CD4-positive, CD25-positive, alpha-beta regulatory T cell (primary cell): ENCODE measurements at regions not wholly inside any gene's neighbourhood (a gene's known extent, or its start where the extent isn't known, plus 50 kb on each side); places are given as distances from the start of the nearest gene placed in this dataset.

Experiments used
- ATAC-seq, 2 donors: fragments of 150-1000 bp; cut with Tn5 transposase; one replicate each; pipeline ENCODE4 v1.10.0; 2021; ENCODE audit warnings: low read depth in 2 of 2, moderate number of reproducible peaks in 2 of 2, moderate library complexity in 1 of 2
- DNase-seq, 3 donors: peaks; one replicate each; pipeline versions ENCODE4 v3.0.0 to v3.0.0-alpha.2; 2012 to 2022; ENCODE audit warnings: mixed read lengths in 1 of 3
- H3K27ac ChIP-seq: one replicate; pipeline ENCODE4 v1.7.0; 2013; ENCODE audit warnings: mild to moderate bottlenecking, low read length; ENCODE audit not compliant: insufficient read depth, poor library complexity, severe bottlenecking
- H3K27me3 ChIP-seq: one replicate; pipeline ENCODE4 v1.7.0; 2013; ENCODE audit warnings: low read length; ENCODE audit not compliant: control insufficient read depth, insufficient read depth
- H3K36me3 ChIP-seq: one replicate; pipeline ENCODE4 v1.7.0; 2013; ENCODE audit warnings: mild to moderate bottlenecking, low read length, moderate library complexity; ENCODE audit not compliant: control insufficient read depth, insufficient read depth
- H3K4me1 ChIP-seq: 2 replicates; pipeline ENCODE4 v1.7.0; 2013; ENCODE audit warnings: mild to moderate bottlenecking, low read length; ENCODE audit not compliant: insufficient read depth, control insufficient read depth, poor library complexity, severe bottlenecking
- H3K4me3 ChIP-seq: one replicate; pipeline ENCODE4 v1.7.0; 2013; ENCODE audit warnings: low read depth, mild to moderate bottlenecking, low read length, moderate library complexity
- H3K9me3 ChIP-seq, 2 experiments: 1 replicate in 1 of 2; 2 replicates in 1 of 2; pipeline ENCODE4 v1.7.0; 2013; ENCODE audit warnings: low read length in 2 of 2, mild to moderate bottlenecking in 1 of 2, moderate library complexity in 1 of 2; ENCODE audit not compliant: control insufficient read depth in 2 of 2
- H3K27ac Mint-ChIP-seq, 3 donors: one replicate each; pipeline ENCODE4 v1.8.0; 2020 to 2022; ENCODE audit warnings: mild to moderate bottlenecking in 3 of 3, mixed read lengths in 3 of 3, moderate library complexity in 2 of 3
- H3K27me3 Mint-ChIP-seq: one replicate; pipeline ENCODE4 v1.8.0; 2022; ENCODE audit warnings: mild to moderate bottlenecking, mixed read lengths
- H3K36me3 Mint-ChIP-seq: one replicate; pipeline ENCODE4 v1.8.0; 2020; ENCODE audit warnings: mixed read lengths
- H3K4me1 Mint-ChIP-seq, 4 donors: one replicate each; pipeline ENCODE4 v1.8.0; 2020 to 2022; ENCODE audit warnings: mixed read lengths in 4 of 4, mild to moderate bottlenecking in 1 of 4
- H3K4me3 Mint-ChIP-seq, 4 donors: one replicate each; pipeline ENCODE4 v1.8.0; 2020 to 2022; ENCODE audit warnings: mild to moderate bottlenecking in 4 of 4, mixed read lengths in 4 of 4, moderate library complexity in 3 of 4
- H3K9me3 Mint-ChIP-seq, 7 donors: one replicate each; pipeline ENCODE4 v1.8.0; 2020 to 2022; ENCODE audit warnings: mixed read lengths in 7 of 7, mild to moderate bottlenecking in 3 of 7, moderate library complexity in 2 of 7

- no peaks in the 10 kb centered on the region for H3K27me3 Mint-ChIP-seq
- no peaks in the 10 kb centered on the region for H3K36me3 Mint-ChIP-seq
- H3K4me1 ChIP-seq, result no peaks in the 10 kb centered on the region
- peaks cover 0 to 15% (median 5%) of the 10 kb centered on the region in 7 donors for H3K9me3 Mint-ChIP-seq
- H3K36me3 ChIP-seq, result no peaks in the 10 kb centered on the region
- H3K4me3 Mint-ChIP-seq, result no peak overlapping the region
- peaks cover 0 to 2% of the 10 kb centered on the region in 2 experiments for H3K9me3 ChIP-seq
- no peaks in the 10 kb centered on the region for H3K27me3 ChIP-seq
- H3K4me3 ChIP-seq, result no peak overlapping the region
- H3K27ac Mint-ChIP-seq, result no peak overlapping the region
- no peak for ATAC-seq
- no peak for DNase-seq
- no peak overlapping the region for H3K27ac ChIP-seq
- no peaks in the 10 kb centered on the region for H3K4me1 Mint-ChIP-seq
These were observed 834.9 kb downstream of the OLFM4 start for GRCh38 chr13:53863520-53863919.

GRCh38 chr13:53873558-53873957 lies 844.9 kb downstream of the OLFM4 start:
- no peaks in the 10 kb centered on the region for H3K4me1 ChIP-seq
- H3K27me3 Mint-ChIP-seq, result no peaks in the 10 kb centered on the region
- DNase-seq (no peak), ATAC-seq (no peak)
- no peak overlapping the region for H3K27ac ChIP-seq
- no peaks in the 10 kb centered on the region for H3K36me3 Mint-ChIP-seq
- no peak overlapping the region for H3K4me3 Mint-ChIP-seq
- no peaks in the 10 kb centered on the region for H3K27me3 ChIP-seq
- no peak overlapping the region for H3K27ac Mint-ChIP-seq
- peaks cover 0 to 12% (median 7%) of the 10 kb centered on the region in 7 donors for H3K9me3 Mint-ChIP-seq
- H3K9me3 ChIP-seq, result peaks cover 0 to 4% of the 10 kb centered on the region in 2 experiments
- no peaks in the 10 kb centered on the region for H3K36me3 ChIP-seq
- no peaks in the 10 kb centered on the region for H3K4me1 Mint-ChIP-seq
- no peak overlapping the region for H3K4me3 ChIP-seq

- ATAC-seq, result no peak
These were observed 850.2 kb downstream of the OLFM4 start for GRCh38 chr13:53878861-53879260.

GRCh38 chr13:53885997-53886396 lies 857.4 kb downstream of the OLFM4 start:
- H3K27me3 ChIP-seq, result no peaks in the 10 kb centered on the region
- DNase-seq, result no peak
- H3K27ac ChIP-seq, result no peak overlapping the region
- no peaks in the 10 kb centered on the region for H3K4me1 ChIP-seq
- Mint-ChIP-seq H3K27ac (no peak overlapping the region), H3K27me3 (no peaks in the 10 kb centered on the region), H3K9me3 (peaks cover 0 to 9% (median 1%) of the 10 kb centered on the region in 7 donors), H3K4me3 (no peak overlapping the region), H3K36me3 (no peaks in the 10 kb centered on the region), H3K4me1 (no peaks in the 10 kb centered on the region)
- no peaks in the 10 kb centered on the region for H3K36me3 ChIP-seq
- H3K4me3 ChIP-seq, result no peak overlapping the region
- H3K9me3 ChIP-seq, result no peaks in the 10 kb centered on the region
- no peak for ATAC-seq

More at GRCh38 chr13:53878861-53879260, 850.2 kb downstream of the OLFM4 start:
- Histone ChIP-seq H3K27ac (no peak overlapping the region), H3K36me3 (no peaks in the 10 kb centered on the region), H3K4me1 (no peaks in the 10 kb centered on the region), H3K27me3 (no peaks in the 10 kb centered on the region), H3K4me3 (no peak overlapping the region), H3K9me3 (peaks cover 0 to 2% of the 10 kb centered on the region in 2 experiments)
- Mint-ChIP-seq H3K4me1 (no peaks in the 10 kb centered on the region), H3K36me3 (no peaks in the 10 kb centered on the region), H3K27ac (no peak overlapping the region), H3K27me3 (no peaks in the 10 kb centered on the region), H3K9me3 (peaks cover 0 to 18% (median 7%) of the 10 kb centered on the region in 7 donors), H3K4me3 (no peak overlapping the region)
- DNase-seq, result no peak

- no peak overlapping the region for H3K4me3 ChIP-seq
- no peak overlapping the region for H3K4me3 Mint-ChIP-seq
- no peaks in the 10 kb centered on the region for H3K36me3 Mint-ChIP-seq
- no peaks in the 10 kb centered on the region for H3K4me1 ChIP-seq
- H3K4me1 Mint-ChIP-seq, result no peaks in the 10 kb centered on the region
- H3K9me3 ChIP-seq, result peaks cover 0 to 2% of the 10 kb centered on the region in 2 experiments
- H3K9me3 Mint-ChIP-seq, result peaks cover 0 to 11% (median 3%) of the 10 kb centered on the region in 7 donors
- no peaks in the 10 kb centered on the region for H3K27me3 ChIP-seq
- H3K27ac Mint-ChIP-seq, result no peak overlapping the region
- H3K36me3 ChIP-seq, result no peaks in the 10 kb centered on the region
- no peak for DNase-seq
- no peak for ATAC-seq
- no peak overlapping the region for H3K27ac ChIP-seq
- no peaks in the 10 kb centered on the region for H3K27me3 Mint-ChIP-seq
These were observed 862.1 kb downstream of the OLFM4 start for GRCh38 chr13:53890696-53891095.

- H3K27ac Mint-ChIP-seq, result no peak overlapping the region
These were observed 873.0 kb downstream of the OLFM4 start for GRCh38 chr13:53901593-53901992.

GRCh38 chr13:53907891-53908290 lies 879.3 kb downstream of the OLFM4 start:
- Mint-ChIP-seq H3K9me3 (peaks cover 0 to 21% (median 7%) of the 10 kb centered on the region in 7 donors), H3K4me1 (no peaks in the 10 kb centered on the region), H3K27me3 (no peaks in the 10 kb centered on the region), H3K27ac (no peak overlapping the region), H3K36me3 (no peaks in the 10 kb centered on the region), H3K4me3 (no peak overlapping the region)
- no peak for DNase-seq
- no peaks in the 10 kb centered on the region for H3K9me3 ChIP-seq
- no peak overlapping the region for H3K4me3 ChIP-seq
- no peak overlapping the region for H3K27ac ChIP-seq
- H3K36me3 ChIP-seq, result no peaks in the 10 kb centered on the region
- no peak for ATAC-seq
- H3K27me3 ChIP-seq, result no peaks in the 10 kb centered on the region
- no peaks in the 10 kb centered on the region for H3K4me1 ChIP-seq

More at GRCh38 chr13:53901593-53901992, 873.0 kb downstream of the OLFM4 start:
- no peaks in the 10 kb centered on the region for H3K9me3 ChIP-seq
- no peaks in the 10 kb centered on the region for H3K27me3 ChIP-seq
- ATAC-seq (no peak), DNase-seq (no peak)
- Mint-ChIP-seq H3K9me3 (peaks cover 1 to 18% (median 9%) of the 10 kb centered on the region in 7 donors), H3K4me3 (no peak overlapping the region), H3K27me3 (no peaks in the 10 kb centered on the region), H3K36me3 (no peaks in the 10 kb centered on the region), H3K4me1 (no peaks in the 10 kb centered on the region)
- no peaks in the 10 kb centered on the region for H3K36me3 ChIP-seq
- H3K27ac ChIP-seq, result no peak overlapping the region
- H3K4me1 ChIP-seq, result no peaks in the 10 kb centered on the region
- no peak overlapping the region for H3K4me3 ChIP-seq

- H3K4me1 ChIP-seq, result no peaks in the 10 kb centered on the region
- H3K27ac Mint-ChIP-seq, result no peak overlapping the region
- H3K4me3 Mint-ChIP-seq, result no peak overlapping the region
- no peaks in the 10 kb centered on the region for H3K36me3 ChIP-seq
- H3K4me1 Mint-ChIP-seq, result no peaks in the 10 kb centered on the region
- H3K27ac ChIP-seq, result no peak overlapping the region
- no peak overlapping the region for H3K4me3 ChIP-seq
- H3K27me3 ChIP-seq, result no peaks in the 10 kb centered on the region
- peaks cover 0 to 17% (median 6%) of the 10 kb centered on the region in 7 donors for H3K9me3 Mint-ChIP-seq
- H3K27me3 Mint-ChIP-seq, result no peaks in the 10 kb centered on the region
- no peak for ATAC-seq
- no peak for DNase-seq
- peaks cover 0 to 4% of the 10 kb centered on the region in 2 experiments for H3K9me3 ChIP-seq
- no peaks in the 10 kb centered on the region for H3K36me3 Mint-ChIP-seq
These were observed 892.3 kb downstream of the OLFM4 start for GRCh38 chr13:53920916-53921315.
